ENCODE measurements at regions not wholly inside any gene's neighbourhood (a gene's known extent, or its start where the extent isn't known, plus 50 kb on each side); places are given as distances from the start of the nearest gene placed in this dataset.

- Histone ChIP-seq H3K27ac (replicated peaks) (no peak overlapping the region), H3K27me3 (ENCODE audit: insufficient read depth, poor library complexity, severe bottlenecking) (no peaks in the 10 kb centered on the region), H3K4me3 (replicated peaks; ENCODE audit: insufficient read depth, low read length) (no peak overlapping the region)
- TF ChIP-seq REST (IDR thresholded peaks at IDR 0.05; ENCODE audit: insufficient replicate concordance, low read depth): peak; percentile 94
- TF ChIP-seq CTCF (IDR thresholded peaks at IDR 0.05; ENCODE audit: insufficient read depth, low read length): no peak
- DNase-seq (ENCODE audit: low read depth in 1 of 2, low spot score in 1 of 2): no peak
Measured at GRCh38 chr14:96940009-96940408, 142.8 kb downstream of the VRK1 start.

- no peak for TF ChIP-seq CTCF (IDR thresholded peaks at IDR 0.05; ENCODE audit: insufficient read depth, low read length)
- no peak for TF ChIP-seq GABPA (IDR thresholded peaks at IDR 0.05; ENCODE audit: low read depth)
- TF ChIP-seq REST (IDR thresholded peaks at IDR 0.05; ENCODE audit: insufficient replicate concordance, low read depth): no peak
- no peak for TF ChIP-seq POLR2AphosphoS5 (IDR thresholded peaks at IDR 0.05; ENCODE audit: low read depth)
- no peak for TF ChIP-seq SPI1 (IDR thresholded peaks at IDR 0.05; ENCODE audit: borderline replicate concordance, low read depth)
- Histone ChIP-seq H3K27me3 (ENCODE audit: insufficient read depth, poor library complexity, severe bottlenecking) (no peaks in the 10 kb centered on the region), H3K27ac (replicated peaks) (no peak overlapping the region), H3K4me3 (replicated peaks; ENCODE audit: insufficient read depth, low read length) (no peak overlapping the region)
- DNase-seq (ENCODE audit: low read depth in 1 of 2, low spot score in 1 of 2): no peak
Measured at GRCh38 chr14:96944297-96944696, 147.1 kb downstream of the VRK1 start.

- DNase-seq (ENCODE audit: low read depth in 1 of 2, low spot score in 1 of 2): no peak
- TF ChIP-seq CTCF (IDR thresholded peaks at IDR 0.05; ENCODE audit: insufficient read depth, low read length) (no peak), POLR2AphosphoS5 (IDR thresholded peaks at IDR 0.05; ENCODE audit: low read depth) (no peak)
- Histone ChIP-seq H3K4me3 (replicated peaks; ENCODE audit: insufficient read depth, low read length) (no peak overlapping the region), H3K27me3 (ENCODE audit: insufficient read depth, poor library complexity, severe bottlenecking) (no peaks in the 10 kb centered on the region), H3K27ac (replicated peaks) (no peak overlapping the region)
Measured at GRCh38 chr14:96945721-96946120, 148.5 kb downstream of the VRK1 start.

DNA sequence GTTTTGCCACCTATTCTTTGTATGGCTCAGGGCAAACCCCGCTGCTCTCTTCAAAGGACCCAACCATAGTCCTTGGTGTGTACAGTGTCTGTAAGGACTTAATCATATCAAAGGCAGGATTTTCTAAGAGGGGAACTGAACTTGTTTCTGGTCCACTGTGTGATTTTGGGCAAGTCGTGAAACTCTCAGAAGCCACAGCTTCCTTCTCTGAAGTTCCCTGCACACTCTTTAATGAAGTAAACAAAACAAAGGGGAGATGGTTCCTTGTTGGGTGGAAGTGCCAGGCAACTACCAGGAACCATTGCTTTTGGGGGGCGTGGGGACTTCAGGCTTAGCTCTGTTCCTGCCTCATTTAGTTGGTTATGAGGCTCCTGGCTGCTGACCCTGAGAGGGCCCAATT lies 152.4 kb downstream of the VRK1 start:
- H3K27ac ChIP-seq (replicated peaks): no peak overlapping the region
- DNase-seq (ENCODE audit: low read depth in 1 of 2, low spot score in 1 of 2): peak in 1 of 2 experiments; percentile 21
- no peak for TF ChIP-seq POLR2AphosphoS5 (IDR thresholded peaks at IDR 0.05; ENCODE audit: low read depth)
- no peak for TF ChIP-seq CTCF (IDR thresholded peaks at IDR 0.05; ENCODE audit: insufficient read depth, low read length)
- TF ChIP-seq SPI1 (IDR thresholded peaks at IDR 0.05; ENCODE audit: borderline replicate concordance, low read depth): no peak
- no peak for TF ChIP-seq GABPA (IDR thresholded peaks at IDR 0.05; ENCODE audit: low read depth)
- TF ChIP-seq REST (IDR thresholded peaks at IDR 0.05; ENCODE audit: insufficient replicate concordance, low read depth): no peak

More for the DNA sequence above, 152.4 kb downstream of the VRK1 start:
- Histone ChIP-seq H3K27me3 (ENCODE audit: insufficient read depth, poor library complexity, severe bottlenecking) (no peaks in the 10 kb centered on the region), H3K4me3 (replicated peaks; ENCODE audit: insufficient read depth, low read length) (no peak overlapping the region)
